ENCODE measurements at regions not wholly inside any gene's neighbourhood (a gene's known extent, or its start where the extent isn't known, plus 50 kb on each side); places are given as distances from the start of the nearest gene placed in this dataset.
A peak's percentile ranks its signal among the peaks of the same experiment; 100 is the strongest.

- H3K79me1 ChIP-seq (ENCODE audit: low read length): peaks cover 9% of the 10 kb centered on the region
- peaks cover 9 to 12% of the 10 kb centered on the region in 2 experiments for H3K4me1 ChIP-seq (ENCODE audit: control insufficient read depth in 1 of 2, insufficient read depth in 2 of 2, low read length in 2 of 2)
- H3K18ac ChIP-seq (ENCODE audit: low read length): no peak overlapping the region
- no peak overlapping the region for H4K12ac ChIP-seq (ENCODE audit: low read depth, low read length)
- H3K9ac ChIP-seq (ENCODE audit: low read length): no peak overlapping the region
- H3K4ac ChIP-seq (ENCODE audit: low read depth, low read length): no peak overlapping the region
- H3K4me2 ChIP-seq (ENCODE audit: low read length): no peak overlapping the region
- peak overlapping the region; percentile 23 for H4K91ac ChIP-seq (ENCODE audit: low read depth, low read length)
- peak overlapping the region; percentile 26 for H2BK5ac ChIP-seq (ENCODE audit: low read depth, low read length, poor library complexity)
- H3K23ac ChIP-seq (ENCODE audit: low read length): no peak overlapping the region
- H3K36me3 ChIP-seq (ENCODE audit: control insufficient read depth in 1 of 2, insufficient read depth in 2 of 2, low read length in 2 of 2): no peaks in the 10 kb centered on the region
- WGBS (ENCODE audit: extremely low coverage, insufficient coverage, insufficient read length): no CpG with 5 or more reads among the region's 6 CpGs
- no peaks in the 10 kb centered on the region for H3K27me3 ChIP-seq (ENCODE audit: insufficient read depth, low read length)
- H2AFZ ChIP-seq (ENCODE audit: insufficient read depth, low read length, poor library complexity): no peak overlapping the region
- H2AK5ac ChIP-seq (ENCODE audit: low read length): no peak overlapping the region
- peak overlapping the region; percentile 30 for H3K27ac ChIP-seq (ENCODE audit: low read depth, low read length)
- H4K8ac ChIP-seq (ENCODE audit: low read depth, low read length): peak overlapping the region; percentile 49
- H3K9me3 ChIP-seq (ENCODE audit: insufficient read depth, low read depth, low read length): no peaks in the 10 kb centered on the region
- no peak for DNase-seq
- no peaks in the 10 kb centered on the region for H3K79me2 ChIP-seq (ENCODE audit: control insufficient read depth, insufficient read depth, low read length, poor library complexity)
- no peak overlapping the region for H3K4me3 ChIP-seq (ENCODE audit: low read depth, low read length)
- peak overlapping the region; percentile 51 for H2BK12ac ChIP-seq (ENCODE audit: low read length)
- H3K14ac ChIP-seq (ENCODE audit: low read length): no peak overlapping the region
- H2BK120ac ChIP-seq (ENCODE audit: insufficient read depth, low read length, poor library complexity): peak overlapping the region; percentile 3
These were observed 217.3 kb upstream of the RREB1 start for GRCh38 chr6:6890400-6890858.

GRCh38 chr6:6891125-6891721, 216.5 kb upstream of the RREB1 start:
- no peak overlapping the region for H3K14ac ChIP-seq (ENCODE audit: low read length)
- peak overlapping the region; percentile 22 for H4K91ac ChIP-seq (ENCODE audit: low read depth, low read length)
- no peak overlapping the region for H4K8ac ChIP-seq (ENCODE audit: low read depth, low read length)
- H2AK5ac ChIP-seq (ENCODE audit: low read length): no peak overlapping the region
- H3K4ac ChIP-seq (ENCODE audit: low read depth, low read length): no peak overlapping the region
- H3K79me1 ChIP-seq (ENCODE audit: low read length): peaks cover 5% of the 10 kb centered on the region
- no peak overlapping the region for H4K12ac ChIP-seq (ENCODE audit: low read depth, low read length)
- no peaks in the 10 kb centered on the region for H3K9me3 ChIP-seq (ENCODE audit: insufficient read depth, low read depth, low read length)
- H3K18ac ChIP-seq (ENCODE audit: low read length): no peak overlapping the region
- DNase-seq: peak in 1 of 2 donors; percentile 35
- H3K79me2 ChIP-seq (ENCODE audit: control insufficient read depth, insufficient read depth, low read length, poor library complexity): no peaks in the 10 kb centered on the region
- H3K27ac ChIP-seq (ENCODE audit: low read depth, low read length): peak overlapping the region; percentile 68
- no peak overlapping the region for H2BK120ac ChIP-seq (ENCODE audit: insufficient read depth, low read length, poor library complexity)
- no peak overlapping the region for H3K4me2 ChIP-seq (ENCODE audit: low read length)
- H2AFZ ChIP-seq (ENCODE audit: insufficient read depth, low read length, poor library complexity): no peak overlapping the region
- no peak overlapping the region for H2BK5ac ChIP-seq (ENCODE audit: low read depth, low read length, poor library complexity)
- no peak overlapping the region for H3K9ac ChIP-seq (ENCODE audit: low read length)
- no peak overlapping the region for H2BK12ac ChIP-seq (ENCODE audit: low read length)
- H3K4me3 ChIP-seq (ENCODE audit: low read depth, low read length): no peak overlapping the region
- H3K36me3 ChIP-seq (ENCODE audit: control insufficient read depth in 1 of 2, insufficient read depth in 2 of 2, low read length in 2 of 2): no peaks in the 10 kb centered on the region
- H3K27me3 ChIP-seq (ENCODE audit: insufficient read depth, low read length): no peaks in the 10 kb centered on the region
- H3K4me1 ChIP-seq (ENCODE audit: control insufficient read depth in 1 of 2, insufficient read depth in 2 of 2, low read length in 2 of 2): peaks cover 2 to 6% of the 10 kb centered on the region in 2 experiments
- no peak overlapping the region for H3K23ac ChIP-seq (ENCODE audit: low read length)
- WGBS (ENCODE audit: extremely low coverage, insufficient coverage, insufficient read length): no CpG with 5 or more reads among the region's 8 CpGs

- H3K18ac ChIP-seq (ENCODE audit: low read length): no peak overlapping the region
- H3K4me3 ChIP-seq (ENCODE audit: low read depth, low read length): no peak overlapping the region
- WGBS (ENCODE audit: extremely low coverage, insufficient coverage, insufficient read length): no CpG with 5 or more reads among the region's 6 CpGs
- no peak overlapping the region for H2BK120ac ChIP-seq (ENCODE audit: insufficient read depth, low read length, poor library complexity)
- H3K4ac ChIP-seq (ENCODE audit: low read depth, low read length): no peak overlapping the region
- peaks cover 2% of the 10 kb centered on the region for H3K79me1 ChIP-seq (ENCODE audit: low read length)
- H3K4me1 ChIP-seq (ENCODE audit: control insufficient read depth in 1 of 2, insufficient read depth in 2 of 2, low read length in 2 of 2): peaks cover 0 to 4% of the 10 kb centered on the region in 2 experiments
- H3K36me3 ChIP-seq (ENCODE audit: control insufficient read depth in 1 of 2, insufficient read depth in 2 of 2, low read length in 2 of 2): no peaks in the 10 kb centered on the region
- H2BK5ac ChIP-seq (ENCODE audit: low read depth, low read length, poor library complexity): no peak overlapping the region
- no peaks in the 10 kb centered on the region for H3K9me3 ChIP-seq (ENCODE audit: insufficient read depth, low read depth, low read length)
- H2BK12ac ChIP-seq (ENCODE audit: low read length): no peak overlapping the region
- no peak overlapping the region for H3K4me2 ChIP-seq (ENCODE audit: low read length)
- no peak overlapping the region for H4K8ac ChIP-seq (ENCODE audit: low read depth, low read length)
- no peaks in the 10 kb centered on the region for H3K27me3 ChIP-seq (ENCODE audit: insufficient read depth, low read length)
- H3K23ac ChIP-seq (ENCODE audit: low read length): no peak overlapping the region
- peak; percentile 85 to 87 for DNase-seq
- H3K9ac ChIP-seq (ENCODE audit: low read length): no peak overlapping the region
- peak overlapping the region; percentile 68 for H3K27ac ChIP-seq (ENCODE audit: low read depth, low read length)
- no peak overlapping the region for H3K14ac ChIP-seq (ENCODE audit: low read length)
- H3K79me2 ChIP-seq (ENCODE audit: control insufficient read depth, insufficient read depth, low read length, poor library complexity): no peaks in the 10 kb centered on the region
- H4K12ac ChIP-seq (ENCODE audit: low read depth, low read length): no peak overlapping the region
- H2AK5ac ChIP-seq (ENCODE audit: low read length): no peak overlapping the region
- H2AFZ ChIP-seq (ENCODE audit: insufficient read depth, low read length, poor library complexity): no peak overlapping the region
- peak overlapping the region; percentile 41 for H4K91ac ChIP-seq (ENCODE audit: low read depth, low read length)
These were observed 215.8 kb upstream of the RREB1 start for GRCh38 chr6:6891949-6892461.

- no peak overlapping the region for H3K27ac ChIP-seq (ENCODE audit: low read depth, low read length)
- H4K12ac ChIP-seq (ENCODE audit: low read depth, low read length): no peak overlapping the region
- no peaks in the 10 kb centered on the region for H3K27me3 ChIP-seq (ENCODE audit: insufficient read depth, low read length)
- no peak overlapping the region for H2BK120ac ChIP-seq (ENCODE audit: insufficient read depth, low read length, poor library complexity)
- H3K18ac ChIP-seq (ENCODE audit: low read length): no peak overlapping the region
- H3K4me1 ChIP-seq (ENCODE audit: control insufficient read depth in 1 of 2, insufficient read depth in 2 of 2, low read length in 2 of 2): peaks cover 0 to 4% of the 10 kb centered on the region in 2 experiments
- H3K23ac ChIP-seq (ENCODE audit: low read length): no peak overlapping the region
- no peaks in the 10 kb centered on the region for H3K36me3 ChIP-seq (ENCODE audit: control insufficient read depth in 1 of 2, insufficient read depth in 2 of 2, low read length in 2 of 2)
- no peak overlapping the region for H2AFZ ChIP-seq (ENCODE audit: insufficient read depth, low read length, poor library complexity)
- H3K4me2 ChIP-seq (ENCODE audit: low read length): no peak overlapping the region
- no peak overlapping the region for H2AK5ac ChIP-seq (ENCODE audit: low read length)
- no peak for DNase-seq
- H4K8ac ChIP-seq (ENCODE audit: low read depth, low read length): no peak overlapping the region
- WGBS (ENCODE audit: extremely low coverage, insufficient coverage, insufficient read length): no CpG with 5 or more reads among the region's 17 CpGs
- H3K4me3 ChIP-seq (ENCODE audit: low read depth, low read length): no peak overlapping the region
- H3K9me3 ChIP-seq (ENCODE audit: insufficient read depth, low read depth, low read length): no peaks in the 10 kb centered on the region
- H2BK12ac ChIP-seq (ENCODE audit: low read length): no peak overlapping the region
- H3K79me1 ChIP-seq (ENCODE audit: low read length): no peaks in the 10 kb centered on the region
- no peak overlapping the region for H2BK5ac ChIP-seq (ENCODE audit: low read depth, low read length, poor library complexity)
- no peaks in the 10 kb centered on the region for H3K79me2 ChIP-seq (ENCODE audit: control insufficient read depth, insufficient read depth, low read length, poor library complexity)
- no peak overlapping the region for H3K4ac ChIP-seq (ENCODE audit: low read depth, low read length)
- H4K91ac ChIP-seq (ENCODE audit: low read depth, low read length): peak overlapping the region; percentile 27
- no peak overlapping the region for H3K9ac ChIP-seq (ENCODE audit: low read length)
- H3K14ac ChIP-seq (ENCODE audit: low read length): no peak overlapping the region
These were observed 214.8 kb upstream of the RREB1 start for GRCh38 chr6:6892744-6893583.
